Vagina (tissue), 2 donors: ENCODE measurements at regions not wholly inside any gene's neighbourhood (a gene's known extent, or its start where the extent isn't known, plus 50 kb on each side); places are given as distances from the start of the nearest gene placed in this dataset.

Experiments
- CTCF ChIP-seq, 3 experiments: fragments of 450-650 bp in 2 of 3; fragments of 200-600 bp in 1 of 3; sonication (generic) in 1 of 3; IDR thresholded peaks; one replicate each; pipeline ENCODE4 v1.5.1; 2017 to 2019; ENCODE audit warnings: antibody characterized with exemption in 3 of 3, mild to moderate bottlenecking in 2 of 3, moderate library complexity in 2 of 3
- POLR2A ChIP-seq, 2 donors: fragments of 450-650 bp; IDR thresholded peaks; one replicate each; pipeline ENCODE4 v1.6.1; 2017; ENCODE audit warnings: antibody characterized with exemption in 2 of 2, mild to moderate bottlenecking in 2 of 2, moderate library complexity in 2 of 2

DNA sequence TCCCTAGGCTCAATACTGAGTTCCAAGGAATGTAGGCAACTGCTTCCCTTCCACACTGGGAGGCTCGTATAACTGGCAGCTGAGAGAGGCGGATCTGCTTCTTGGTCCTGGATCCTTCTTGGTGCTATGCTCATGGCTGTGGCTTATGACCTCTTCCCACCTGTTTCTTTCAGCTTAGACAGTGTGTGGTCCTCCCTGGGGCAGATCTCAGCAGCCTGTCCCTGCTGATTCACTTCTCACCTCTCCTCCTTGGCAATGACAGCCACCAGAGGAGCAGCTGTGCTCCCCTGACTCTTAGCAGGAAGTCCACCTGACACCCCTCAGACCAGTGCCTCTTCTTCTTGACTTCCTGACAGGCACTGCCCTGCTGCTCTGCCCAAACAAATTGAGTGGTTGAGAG, 75.1 kb upstream of the PTGFRN start:
- TF ChIP-seq CTCF (IDR thresholded peaks at IDR 0.05): no peak
- TF ChIP-seq POLR2A (IDR thresholded peaks at IDR 0.05): no peak
